ENCODE measurements at regions not wholly inside any gene's neighbourhood (a gene's known extent, or its start where the extent isn't known, plus 50 kb on each side); places are given as distances from the start of the nearest gene placed in this dataset.

- no peak for DNase-seq
Measured at GRCh38 chr1:214208460-214208859, 72.5 kb upstream of the SMYD2 start.

GRCh38 chr1:214209260-214209808, 71.6 kb upstream of the SMYD2 start:
- DNase-seq = no peak

GRCh38 chr1:214213136-214213535, 67.8 kb upstream of the SMYD2 start:
- no peak for DNase-seq

GRCh38 chr1:214214851-214215250, 66.1 kb upstream of the SMYD2 start:
- no peak for DNase-seq

GRCh38 chr1:214215583-214215982, 65.4 kb upstream of the SMYD2 start:
- DNase-seq = no peak

GRCh38 chr1:214216021-214216420, 64.9 kb upstream of the SMYD2 start:
- DNase-seq = no peak

- DNase-seq = no peak
Measured at GRCh38 chr1:214216779-214217178, 64.2 kb upstream of the SMYD2 start.

- no peak for DNase-seq
Measured at GRCh38 chr1:214219902-214220301, 61.1 kb upstream of the SMYD2 start.

- DNase-seq = no peak
Measured at GRCh38 chr1:214220891-214221290, 60.1 kb upstream of the SMYD2 start.

GRCh38 chr1:214224611-214225354, 56.2 kb upstream of the SMYD2 start:
- no peak for DNase-seq

GRCh38 chr1:214228976-214229375, 52.0 kb upstream of the SMYD2 start:
- DNase-seq = no peak

- no peak for DNase-seq
Measured at GRCh38 chr1:214229736-214230135, 51.2 kb upstream of the SMYD2 start.

All from CD4-positive, alpha-beta T cell treated with Interleukin-17A for 1 hour (primary cell).